Neural cell (in vitro differentiated cells): ENCODE measurements at regions not wholly inside any gene's neighbourhood (a gene's known extent, or its start where the extent isn't known, plus 50 kb on each side); places are given as distances from the start of the nearest gene placed in this dataset.

ENCODE experiments used
- H2AFZ ChIP-seq: fragments of 200-600, 300-800 bp; sonication (generic), shearing (Covaris generic); 2 replicates; pipeline ENCODE4 v1.6.0; 2014; ENCODE audit warnings: low read depth, mild to moderate bottlenecking, antibody characterized with exemption, low read length, moderate library complexity
- H3F3A ChIP-seq: fragments of 200-600 bp; shearing (Covaris generic); 2 replicates; pipeline ENCODE4 v1.6.1; 2016; ENCODE audit warnings: mild to moderate bottlenecking, moderate library complexity, mixed read lengths, antibody characterized with exemption, low read length; ENCODE audit not compliant: insufficient read depth, poor library complexity, severe bottlenecking
- H3K27ac ChIP-seq: fragments of 200-600, 300-800 bp; sonication (generic), shearing (Covaris generic); 2 replicates; pipeline ENCODE4 v1.5.1; 2014; ENCODE audit warnings: mild to moderate bottlenecking, low read length, moderate library complexity
- H3K27me3 ChIP-seq: fragments of 300-800, 200-600 bp; sonication (generic), shearing (Covaris generic); 2 replicates; pipeline ENCODE4 v1.6.0; 2014; ENCODE audit warnings: mild to moderate bottlenecking, low read depth, low read length, moderate library complexity; ENCODE audit not compliant: insufficient read depth
- H3K36me3 ChIP-seq: fragments of 300-800, 200-600 bp; sonication (generic), shearing (Covaris generic); 2 replicates; pipeline ENCODE4 v1.5.1; 2014; ENCODE audit warnings: mild to moderate bottlenecking, antibody characterized with exemption, low read length, moderate library complexity; ENCODE audit not compliant: insufficient read depth
- H3K4me2 ChIP-seq: fragments of 300-800, 200-600 bp; sonication (generic), shearing (Covaris generic); 2 replicates; pipeline ENCODE4 v1.6.0; 2014; ENCODE audit warnings: mild to moderate bottlenecking, low read length
- H3K4me3 ChIP-seq: fragments of 300-800, 200-600 bp; sonication (generic), shearing (Covaris generic); 2 replicates; pipeline ENCODE4 v1.5.1; 2014; ENCODE audit warnings: mild to moderate bottlenecking, low read length, moderate library complexity
- H3K79me2 ChIP-seq: fragments of 200-600 bp; shearing (Covaris generic); replicated peaks from 2 replicates; pipeline ENCODE4 v1.6.0; 2014; ENCODE audit warnings: mild to moderate bottlenecking, low read length, moderate library complexity; ENCODE audit not compliant: insufficient read depth
- H3K9ac ChIP-seq: fragments of 300-800, 200-600 bp; sonication (generic), shearing (Covaris generic); 2 replicates; pipeline ENCODE4 v1.6.1; 2016; ENCODE audit warnings: mild to moderate bottlenecking, low read length, mixed read lengths
- H3K9me2 ChIP-seq: fragments of 200-600 bp; shearing (Covaris generic); 2 replicates; pipeline ENCODE4 v1.6.1; 2016; ENCODE audit warnings: mild to moderate bottlenecking, low read length, mixed read lengths; ENCODE audit not compliant: insufficient read depth
- H3K9me3 ChIP-seq: fragments of 200-600, 300-800 bp; sonication (generic), shearing (Covaris generic); 2 replicates; pipeline ENCODE4 v1.6.1; 2016; ENCODE audit warnings: mild to moderate bottlenecking, mixed run types, low read length, moderate library complexity, mixed read lengths
- H4K20me1 ChIP-seq: fragments of 200-600 bp; shearing (Covaris generic); 2 replicates; pipeline ENCODE4 v1.6.1; 2016; ENCODE audit warnings: mild to moderate bottlenecking, mixed run types; ENCODE audit not compliant: insufficient read depth
- CTCF ChIP-seq: fragments of 450-650 bp; IDR thresholded peaks from 2 replicates; pipeline ENCODE4 v1.5.1; 2014; ENCODE audit warnings: antibody characterized with exemption, mild to moderate bottlenecking, moderate library complexity; ENCODE audit not compliant: poor library complexity, severe bottlenecking
- EP300 ChIP-seq: fragments of 450-650 bp; conservative IDR thresholded peaks from 2 replicates; pipeline ENCODE4 v1.6.1; 2014; ENCODE audit warnings: antibody characterized with exemption, mild to moderate bottlenecking, moderate library complexity; ENCODE audit not compliant: poor library complexity, severe bottlenecking
- EZH2 ChIP-seq: fragments of 200-600, 300-800 bp; shearing (Covaris generic), sonication (generic); IDR thresholded peaks from 2 replicates; pipeline ENCODE4 v1.6.1; 2014; ENCODE audit warnings: antibody characterized with exemption, low read length, borderline replicate concordance, mild to moderate bottlenecking; ENCODE audit not compliant: insufficient read depth, poor library complexity, severe bottlenecking
- MXI1 ChIP-seq: fragments of 450-650 bp; conservative IDR thresholded peaks from 2 replicates; pipeline ENCODE4 v1.6.1; 2014; ENCODE audit warnings: antibody characterized with exemption, mild to moderate bottlenecking; ENCODE audit not compliant: poor library complexity, severe bottlenecking
- POLR2AphosphoS5 ChIP-seq: IDR thresholded peaks from 2 replicates; pipeline ENCODE4 v1.6.1; 2012
- RAD21 ChIP-seq: fragments of 450-650 bp; conservative IDR thresholded peaks from 2 replicates; pipeline ENCODE4 v1.6.1; 2014; ENCODE audit warnings: antibody characterized with exemption, mild to moderate bottlenecking, moderate library complexity
- REST ChIP-seq: IDR thresholded peaks from 2 replicates; pipeline ENCODE4 v1.6.1; 2012; ENCODE audit warnings: borderline replicate concordance
- SMC3 ChIP-seq: fragments of 450-650 bp; conservative IDR thresholded peaks from 2 replicates; pipeline ENCODE4 v1.6.1; 2014; ENCODE audit warnings: antibody characterized with exemption, mild to moderate bottlenecking, moderate library complexity; ENCODE audit not compliant: poor library complexity
- TAF1 ChIP-seq: IDR thresholded peaks from 2 replicates; pipeline ENCODE4 v1.6.1; 2012; ENCODE audit warnings: low read depth

GRCh38 chr5:153209687-153210086 lies 280.8 kb upstream of the GRIA1 start:
- Histone ChIP-seq H3K36me3 (no peaks in the 10 kb centered on the region), H3K79me2 (no peaks in the 10 kb centered on the region), H3K9ac (no peak overlapping the region), H3K4me3 (no peak overlapping the region), H3K9me2 (no peaks in the 10 kb centered on the region), H3K9me3 (no peaks in the 10 kb centered on the region), H3K4me2 (no peak overlapping the region), H2AFZ (no peak overlapping the region), H3K27me3 (no peaks in the 10 kb centered on the region), H4K20me1 (no peaks in the 10 kb centered on the region), H3K27ac (no peak overlapping the region), H3F3A (no peaks in the 10 kb centered on the region)
- no peak for TF ChIP-seq TAF1
- TF ChIP-seq SMC3 = no peak
- no peak for TF ChIP-seq CTCF
- no peak for TF ChIP-seq RAD21
- TF ChIP-seq POLR2AphosphoS5 = no peak
- no peak for TF ChIP-seq EP300
- TF ChIP-seq REST = no peak
- TF ChIP-seq MXI1 = no peak
- TF ChIP-seq EZH2 = no peak

- no peaks in the 10 kb centered on the region for H3K9me3 ChIP-seq
- no peak overlapping the region for H3K27ac ChIP-seq
- no peaks in the 10 kb centered on the region for H3F3A ChIP-seq
- no peaks in the 10 kb centered on the region for H3K27me3 ChIP-seq
- H3K9ac ChIP-seq = no peak overlapping the region
- no peak overlapping the region for H3K4me2 ChIP-seq
- H3K4me3 ChIP-seq = no peak overlapping the region
- H3K9me2 ChIP-seq = no peaks in the 10 kb centered on the region
- H4K20me1 ChIP-seq = no peaks in the 10 kb centered on the region
- no peaks in the 10 kb centered on the region for H3K36me3 ChIP-seq
- H3K79me2 ChIP-seq = no peaks in the 10 kb centered on the region
- TF ChIP-seq POLR2AphosphoS5 (no peak), EP300 (no peak), MXI1 (no peak), CTCF (no peak), TAF1 (no peak), EZH2 (no peak), RAD21 (no peak)
- H2AFZ ChIP-seq = no peak overlapping the region
Measured at GRCh38 chr5:153211076-153211475, 279.4 kb upstream of the GRIA1 start.
